Suprapubic skin (tissue), 4 donors: ENCODE measurements at regions not wholly inside any gene's neighbourhood (a gene's known extent, or its start where the extent isn't known, plus 50 kb on each side); places are given as distances from the start of the nearest gene placed in this dataset.

Experiments
- POLR2A ChIP-seq, 2 donors: fragments of 450-650 bp; IDR thresholded peaks; one replicate each; pipeline ENCODE4 v1.6.1; 2017; ENCODE audit warnings: antibody characterized with exemption in 2 of 2, mild to moderate bottlenecking in 2 of 2, moderate library complexity in 2 of 2
- POLR2AphosphoS5 ChIP-seq, 3 donors: sonication (generic); formaldehyde crosslinking; IDR thresholded peaks; one replicate each; pipeline ENCODE4 v1.6.1; 2017; ENCODE audit warnings: antibody characterized with exemption in 3 of 3
- TF ChIP-seq, protein P1 (sequence below), 2 donors: fragments of 200-600 bp in 1 of 2; fragments of 450-650 bp in 1 of 2; sonication (generic) in 1 of 2; IDR thresholded peaks; one replicate each; pipeline ENCODE4 v1.5.1; 2016 to 2019; ENCODE audit warnings: antibody characterized with exemption in 2 of 2, mild to moderate bottlenecking in 1 of 2, moderate library complexity in 1 of 2

DNA sequence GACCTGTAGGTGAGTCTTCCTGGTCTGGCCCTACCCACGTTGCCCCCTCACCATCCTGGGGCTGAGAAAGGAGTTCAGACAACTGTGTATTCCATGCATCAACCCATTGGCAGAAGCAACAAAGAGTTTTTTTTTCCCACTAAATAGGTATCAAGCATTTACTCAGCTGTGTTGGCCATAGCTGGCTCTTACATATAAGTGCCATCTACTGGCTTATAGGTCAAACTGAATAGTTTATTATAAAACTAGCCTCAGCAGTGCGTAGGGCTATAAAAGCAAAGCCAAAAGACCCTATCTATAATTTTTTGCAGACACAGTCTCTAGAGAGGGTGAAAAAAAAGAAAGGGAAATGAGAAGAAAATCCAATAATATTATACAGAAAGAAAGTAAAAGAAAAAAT lies 765.2 kb upstream of the MGAT4C start:
- TF ChIP-seq POLR2A (IDR thresholded peaks at IDR 0.05) (no peak), POLR2AphosphoS5 (IDR thresholded peaks at IDR 0.05) (no peak)
- TF ChIP-seq, protein P1, sequence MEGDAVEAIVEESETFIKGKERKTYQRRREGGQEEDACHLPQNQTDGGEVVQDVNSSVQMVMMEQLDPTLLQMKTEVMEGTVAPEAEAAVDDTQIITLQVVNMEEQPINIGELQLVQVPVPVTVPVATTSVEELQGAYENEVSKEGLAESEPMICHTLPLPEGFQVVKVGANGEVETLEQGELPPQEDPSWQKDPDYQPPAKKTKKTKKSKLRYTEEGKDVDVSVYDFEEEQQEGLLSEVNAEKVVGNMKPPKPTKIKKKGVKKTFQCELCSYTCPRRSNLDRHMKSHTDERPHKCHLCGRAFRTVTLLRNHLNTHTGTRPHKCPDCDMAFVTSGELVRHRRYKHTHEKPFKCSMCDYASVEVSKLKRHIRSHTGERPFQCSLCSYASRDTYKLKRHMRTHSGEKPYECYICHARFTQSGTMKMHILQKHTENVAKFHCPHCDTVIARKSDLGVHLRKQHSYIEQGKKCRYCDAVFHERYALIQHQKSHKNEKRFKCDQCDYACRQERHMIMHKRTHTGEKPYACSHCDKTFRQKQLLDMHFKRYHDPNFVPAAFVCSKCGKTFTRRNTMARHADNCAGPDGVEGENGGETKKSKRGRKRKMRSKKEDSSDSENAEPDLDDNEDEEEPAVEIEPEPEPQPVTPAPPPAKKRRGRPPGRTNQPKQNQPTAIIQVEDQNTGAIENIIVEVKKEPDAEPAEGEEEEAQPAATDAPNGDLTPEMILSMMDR (IDR thresholded peaks at IDR 0.05), result no peak
